Mesenchymal stem cell (in vitro differentiated cells and primary cell): ENCODE measurements at regions not wholly inside any gene's neighbourhood (a gene's known extent, or its start where the extent isn't known, plus 50 kb on each side); places are given as distances from the start of the nearest gene placed in this dataset.
"Not testable (repeated sequence)": the region's sequence is repeated elsewhere in the genome, so short reads cannot be mapped to it uniquely, and the experiment has no call there.

Experiments used
- DNase-seq: peaks from one replicate; pipeline ENCODE4 v3.0.0-alpha.2; 2013
- H2AFZ ChIP-seq: one replicate; pipeline ENCODE4 v1.6.1; 2013; ENCODE audit warnings: low read depth, mild to moderate bottlenecking, control low read depth, inconsistent platforms, low read length, moderate library complexity
- H2AK5ac ChIP-seq: 2 replicates; pipeline ENCODE4 v1.6.1; 2013; ENCODE audit warnings: low read length, moderate library complexity, mild to moderate bottlenecking, inconsistent platforms; ENCODE audit not compliant: severe bottlenecking
- H2BK120ac ChIP-seq: one replicate; pipeline ENCODE4 v1.6.1; 2013; ENCODE audit warnings: low read depth, mild to moderate bottlenecking, inconsistent platforms, low read length, moderate library complexity
- H2BK12ac ChIP-seq, 2 experiments: one replicate each; pipeline ENCODE4 v1.6.1; 2013; ENCODE audit warnings: inconsistent platforms in 2 of 2, low read length in 2 of 2, mild to moderate bottlenecking in 2 of 2, moderate library complexity in 2 of 2, control low read depth in 1 of 2
- H2BK15ac ChIP-seq: one replicate; pipeline ENCODE4 v1.6.1; 2013; ENCODE audit warnings: mild to moderate bottlenecking, low read depth, inconsistent platforms; ENCODE audit not compliant: poor library complexity, severe bottlenecking
- H2BK5ac ChIP-seq: 2 replicates; pipeline ENCODE4 v1.6.1; 2013; ENCODE audit warnings: low read depth, mild to moderate bottlenecking, low read length, control low read depth, inconsistent platforms; ENCODE audit not compliant: poor library complexity, severe bottlenecking
- H3K14ac ChIP-seq, 2 experiments: one replicate each; pipeline ENCODE4 v1.6.1; 2013; ENCODE audit warnings: inconsistent platforms in 2 of 2, low read length in 2 of 2, control low read depth in 1 of 2, mild to moderate bottlenecking in 1 of 2, moderate library complexity in 1 of 2
- H3K18ac ChIP-seq, 2 experiments: one replicate each; pipeline ENCODE4 v1.6.1; 2013; ENCODE audit warnings: inconsistent platforms in 2 of 2, low read length in 2 of 2, control low read depth in 1 of 2, low read depth in 1 of 2, mild to moderate bottlenecking in 1 of 2
- H3K23ac ChIP-seq, 2 experiments: one replicate each; pipeline ENCODE4 v1.6.1; 2013; ENCODE audit warnings: inconsistent platforms in 2 of 2, low read length in 2 of 2, mild to moderate bottlenecking in 2 of 2, moderate library complexity in 2 of 2, control low read depth in 1 of 2
- H3K27ac ChIP-seq: 2 replicates; pipeline ENCODE4 v1.5.1; 2013; ENCODE audit warnings: mild to moderate bottlenecking, moderate library complexity, low read length, control low read depth, inconsistent platforms; ENCODE audit not compliant: poor library complexity, severe bottlenecking
- H3K27me3 ChIP-seq, 2 experiments: 2 replicates each; pipeline versions ENCODE4 v1.6.1 to v1.7.0; 2013; ENCODE audit warnings: low read length in 2 of 2, mild to moderate bottlenecking in 2 of 2, moderate library complexity in 2 of 2, control low read depth in 1 of 2, inconsistent platforms in 1 of 2; ENCODE audit not compliant: control insufficient read depth in 1 of 2, insufficient read depth in 1 of 2
- H3K36me3 ChIP-seq, 2 experiments: 2 replicates each; pipeline versions ENCODE4 v1.6.1 to v1.7.0; 2013; ENCODE audit warnings: low read length in 2 of 2, control low read depth in 1 of 2, inconsistent platforms in 1 of 2, low read depth in 1 of 2, mild to moderate bottlenecking in 1 of 2; ENCODE audit not compliant: insufficient read depth in 2 of 2, control insufficient read depth in 1 of 2
- H3K4ac ChIP-seq, 2 experiments: one replicate each; pipeline ENCODE4 v1.6.1; 2013; ENCODE audit warnings: inconsistent platforms in 2 of 2, low read length in 2 of 2, mild to moderate bottlenecking in 2 of 2, moderate library complexity in 2 of 2, control low read depth in 1 of 2, low read depth in 1 of 2
- H3K4me1 ChIP-seq: 2 replicates; pipeline ENCODE4 v1.6.1; 2013; ENCODE audit warnings: low read depth, low read length, control low read depth; ENCODE audit not compliant: control insufficient read depth, insufficient read depth
- H3K4me2 ChIP-seq: 2 replicates; pipeline ENCODE4 v1.6.1; 2013; ENCODE audit warnings: low read length, mild to moderate bottlenecking, inconsistent platforms; ENCODE audit not compliant: poor library complexity, severe bottlenecking
- H3K4me3 ChIP-seq, 2 experiments: 2 replicates each; pipeline versions ENCODE4 v1.5.1 to v1.7.0; 2013; ENCODE audit warnings: low read length in 2 of 2, mild to moderate bottlenecking in 2 of 2, control low read depth in 1 of 2, low read depth in 1 of 2; ENCODE audit not compliant: insufficient read depth in 1 of 2
- H3K79me1 ChIP-seq: replicated peaks from 2 replicates; pipeline ENCODE4 v1.6.1; 2013; ENCODE audit warnings: mild to moderate bottlenecking, control low read depth, low read length, inconsistent platforms; ENCODE audit not compliant: poor library complexity, severe bottlenecking
- H3K9ac ChIP-seq: 2 replicates; pipeline ENCODE4 v1.7.0; 2013; ENCODE audit warnings: mild to moderate bottlenecking, low read length, moderate library complexity
- H3K9me3 ChIP-seq: 2 replicates; pipeline ENCODE4 v1.7.0; 2013; ENCODE audit warnings: mild to moderate bottlenecking, low read length; ENCODE audit not compliant: control insufficient read depth
- H4K8ac ChIP-seq: one replicate; pipeline ENCODE4 v1.6.1; 2013; ENCODE audit warnings: inconsistent platforms, mild to moderate bottlenecking, low read length, moderate library complexity
- H4K91ac ChIP-seq: one replicate; pipeline ENCODE4 v1.6.1; 2013; ENCODE audit warnings: mild to moderate bottlenecking, low read length, inconsistent platforms
- WGBS: methylation state at CpG from one replicate; pipeline ENCODE4 v1.1.7; 2013; ENCODE audit warnings: mixed read lengths; 5-methylcytosine and 5-hydroxymethylcytosine counted together

DNA sequence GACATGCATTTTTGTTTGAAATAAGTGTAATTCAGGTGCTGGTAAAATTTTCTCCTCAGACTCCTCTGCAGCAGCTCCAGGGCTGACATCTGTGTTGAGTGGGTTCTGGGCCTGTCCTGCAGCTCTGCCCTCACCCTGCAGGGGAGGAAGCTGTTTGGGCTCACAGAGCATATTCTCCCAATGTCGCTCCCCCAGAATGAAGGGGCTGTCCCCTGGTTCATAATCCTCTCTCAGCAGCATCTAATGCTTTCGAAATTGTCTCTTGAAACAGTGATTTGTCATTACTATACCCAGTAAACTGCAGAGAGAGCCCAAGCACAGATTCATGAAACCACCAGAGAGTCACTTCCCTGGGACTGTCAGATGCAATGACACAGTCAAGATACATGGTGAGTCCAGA, 606.7 kb downstream of the TMEM121 start:
- not testable (repeated sequence) for DNase-seq, H2BK12ac ChIP-seq
- WGBS = 31% methylated on average over 2 of the region's 2 CpGs

DNA sequence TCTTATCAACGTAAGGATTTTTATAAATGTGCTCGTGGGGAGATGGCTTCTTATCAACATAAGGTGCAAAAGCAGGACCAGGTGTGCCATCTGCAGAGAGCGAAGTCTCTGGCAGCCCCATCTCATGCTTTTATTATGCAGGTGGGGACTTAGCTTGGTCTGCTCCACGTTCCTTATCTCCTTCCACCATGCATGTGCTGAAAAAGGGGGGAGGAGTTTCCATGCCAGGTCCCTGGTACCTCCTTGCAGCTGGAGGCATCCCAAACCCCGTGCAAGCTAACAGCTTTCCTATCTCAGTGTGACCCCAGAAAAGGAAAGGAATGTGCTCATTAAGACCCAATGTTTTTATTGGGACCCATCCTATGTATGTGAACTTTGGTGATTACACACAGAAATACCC, 608.5 kb downstream of the TMEM121 start:
- no peak overlapping the region for H2BK15ac ChIP-seq
- no peaks in the 10 kb centered on the region for H3K4me1 ChIP-seq

More for the DNA sequence above, 606.7 kb downstream of the TMEM121 start:
- not testable (repeated sequence) for H3K9ac ChIP-seq, H4K8ac ChIP-seq, H3K4me2 ChIP-seq, H3K36me3 ChIP-seq, H3K79me1 ChIP-seq, H4K91ac ChIP-seq, H2BK5ac ChIP-seq, H3K4me3 ChIP-seq, H2AFZ ChIP-seq, H3K27me3 ChIP-seq, H3K9me3 ChIP-seq, H3K4ac ChIP-seq, H3K23ac ChIP-seq, H2BK120ac ChIP-seq, H3K18ac ChIP-seq, H2BK15ac ChIP-seq, H3K27ac ChIP-seq, H3K14ac ChIP-seq, H3K4me1 ChIP-seq, H2AK5ac ChIP-seq

DNA sequence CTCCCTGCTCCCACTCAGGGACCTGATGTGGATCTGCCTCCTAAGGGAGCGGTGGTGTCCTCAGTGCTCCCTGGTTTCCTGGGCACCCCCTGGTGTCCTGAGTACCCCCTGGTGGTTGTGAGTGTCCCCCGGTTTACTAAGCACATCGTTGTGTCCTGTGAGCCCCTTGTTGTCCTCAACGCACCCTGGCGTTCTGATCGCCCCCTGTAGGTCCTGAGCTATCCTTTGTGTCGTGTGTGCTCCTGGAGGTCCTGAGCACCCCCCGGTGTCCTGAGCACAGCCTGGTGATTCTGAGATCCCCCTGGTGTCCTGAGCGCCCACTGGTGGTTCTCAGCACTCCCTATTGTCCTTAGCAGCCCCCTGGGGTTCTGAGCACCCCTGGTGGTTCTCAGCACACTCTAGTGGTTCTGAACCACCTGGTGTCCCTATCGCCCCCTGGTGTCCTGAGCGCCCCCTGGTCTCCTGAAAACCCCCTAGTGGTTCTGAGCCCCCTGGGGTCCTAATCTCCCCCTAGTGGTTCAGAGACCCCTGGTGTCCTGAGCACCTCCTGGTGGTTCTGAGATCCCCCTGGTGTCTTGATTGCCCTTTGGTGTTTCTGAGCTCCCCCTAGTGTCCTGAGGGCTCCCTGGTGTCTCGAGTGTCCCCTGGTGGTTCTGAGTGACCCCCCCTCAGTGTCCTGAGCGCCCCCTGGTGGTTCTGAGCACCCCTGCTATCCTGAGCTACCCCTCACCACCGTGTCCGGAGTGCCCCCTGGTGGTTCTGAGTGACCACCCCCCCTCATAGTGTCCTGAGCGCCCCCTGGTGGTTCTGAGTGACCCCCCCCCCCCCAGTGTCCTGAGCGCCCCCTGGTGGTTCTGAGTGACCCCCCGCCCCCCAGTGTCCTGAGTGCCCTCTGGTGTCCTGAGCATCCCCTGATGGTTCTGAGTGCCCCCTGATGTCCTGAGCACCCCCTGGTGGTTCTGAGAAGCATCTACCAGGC, 615.1 kb downstream of the TMEM121 start:
- H3K18ac ChIP-seq = no peak overlapping the region

More for the DNA sequence above, 608.5 kb downstream of the TMEM121 start:
- H3K27ac ChIP-seq = no peak overlapping the region
- no peak overlapping the region for H3K4me3 ChIP-seq
- H3K14ac ChIP-seq = no peak overlapping the region
- no peaks in the 10 kb centered on the region for H3K9me3 ChIP-seq
- DNase-seq = no peak
- H3K9ac ChIP-seq = no peak overlapping the region
- H2AK5ac ChIP-seq = no peak overlapping the region
- WGBS = 48% methylated on average over 4 of the region's 5 CpGs
- no peak overlapping the region for H3K18ac ChIP-seq
- H2BK120ac ChIP-seq = no peak overlapping the region
- no peak overlapping the region for H3K4ac ChIP-seq
- H3K27me3 ChIP-seq = no peaks in the 10 kb centered on the region
- H2BK12ac ChIP-seq = no peak overlapping the region
- no peaks in the 10 kb centered on the region for H3K36me3 ChIP-seq
- H2BK5ac ChIP-seq = no peak overlapping the region
- H2AFZ ChIP-seq = no peak overlapping the region
- no peaks in the 10 kb centered on the region for H3K79me1 ChIP-seq
- H3K4me2 ChIP-seq = no peak overlapping the region
- H4K8ac ChIP-seq = no peak overlapping the region
- no peak overlapping the region for H3K23ac ChIP-seq
- no peak overlapping the region for H4K91ac ChIP-seq

DNA sequence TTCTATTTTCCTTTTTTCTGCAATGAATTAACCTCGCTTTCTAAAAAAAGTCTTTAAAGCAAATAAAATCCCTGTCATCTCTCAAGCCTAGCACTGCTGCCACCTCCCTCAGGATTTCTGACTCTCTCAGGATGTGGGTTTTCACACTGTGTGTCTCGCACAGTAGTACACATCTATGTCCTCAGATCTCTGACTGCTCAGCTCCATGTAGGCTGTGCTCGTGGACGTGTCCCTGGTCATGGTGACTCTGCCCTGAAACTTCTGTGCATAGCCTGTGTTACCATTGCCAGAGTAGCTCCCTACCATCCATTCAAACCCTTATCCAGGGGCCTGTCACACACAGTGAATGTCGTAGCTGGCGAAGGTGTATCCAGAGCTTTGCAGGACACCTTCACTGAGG, 619.3 kb downstream of the TMEM121 start:
- not testable (repeated sequence) for H3K9me3 ChIP-seq, H3K14ac ChIP-seq, H2AK5ac ChIP-seq, H3K4me3 ChIP-seq, H4K8ac ChIP-seq, DNase-seq, H4K91ac ChIP-seq, H3K9ac ChIP-seq, H2BK5ac ChIP-seq, H3K18ac ChIP-seq, H2AFZ ChIP-seq, H2BK15ac ChIP-seq, H3K4me2 ChIP-seq, H3K23ac ChIP-seq, H3K36me3 ChIP-seq, H3K4ac ChIP-seq, H3K27me3 ChIP-seq, H3K4me1 ChIP-seq, H2BK12ac ChIP-seq, H2BK120ac ChIP-seq, H3K79me1 ChIP-seq, H3K27ac ChIP-seq
- 80% methylated on average over 6 of the region's 6 CpGs for WGBS

More for the DNA sequence above, 615.1 kb downstream of the TMEM121 start:
- H3K4ac ChIP-seq = no peak overlapping the region
- no peak overlapping the region for H3K9ac ChIP-seq
- H3K4me3 ChIP-seq = no peak overlapping the region
- no peak overlapping the region for H2BK5ac ChIP-seq
- H3K4me2 ChIP-seq = no peak overlapping the region
- H2BK12ac ChIP-seq = no peak overlapping the region
- H2AFZ ChIP-seq = no peak overlapping the region
- H2AK5ac ChIP-seq = no peak overlapping the region
- DNase-seq = no peak
- no peaks in the 10 kb centered on the region for H3K4me1 ChIP-seq
- no peak overlapping the region for H2BK120ac ChIP-seq
- no peak overlapping the region for H3K23ac ChIP-seq
- H4K8ac ChIP-seq = no peak overlapping the region
- no peak overlapping the region for H2BK15ac ChIP-seq
- H3K27ac ChIP-seq = no peak overlapping the region
- no peak overlapping the region for H3K14ac ChIP-seq
- H3K27me3 ChIP-seq = no peaks in the 10 kb centered on the region
- H3K36me3 ChIP-seq = no peaks in the 10 kb centered on the region
- no peak overlapping the region for H4K91ac ChIP-seq
- WGBS = 74% methylated on average over 17 of the region's 18 CpGs
- no peaks in the 10 kb centered on the region for H3K79me1 ChIP-seq
- H3K9me3 ChIP-seq = no peaks in the 10 kb centered on the region
